SHP77 treated with DMSO at 0.1 percent for 48 hours (cell line): ENCODE measurements at regions not wholly inside any gene's neighbourhood (a gene's known extent, or its start where the extent isn't known, plus 50 kb on each side); places are given as distances from the start of the nearest gene placed in this dataset.

Experiments used
- DNase-seq: peaks from one replicate; lab custom pipeline; 2025; lab: John Stamatoyannopoulos, UW

DNA sequence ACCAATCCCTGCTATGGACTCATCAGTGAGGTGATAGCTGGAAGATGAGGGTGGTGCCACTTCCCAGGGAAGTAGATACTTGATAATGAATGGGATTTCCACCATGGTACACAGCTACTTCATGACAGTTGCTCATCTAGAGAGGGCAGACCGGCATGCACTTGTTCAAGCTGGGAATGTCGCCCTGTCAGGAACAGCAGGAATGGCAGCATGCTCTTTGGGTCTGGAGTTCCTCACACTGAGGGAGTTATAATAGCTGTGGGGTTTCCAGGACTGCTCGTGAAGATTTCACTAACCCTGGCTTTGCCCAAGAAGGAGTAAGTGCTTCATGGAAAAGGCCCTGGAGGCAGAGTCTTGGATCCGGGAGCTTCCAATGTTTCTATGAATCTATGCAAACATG lies 129.2 kb downstream of the PSMG1 start:
- DNase-seq = no peak

DNA sequence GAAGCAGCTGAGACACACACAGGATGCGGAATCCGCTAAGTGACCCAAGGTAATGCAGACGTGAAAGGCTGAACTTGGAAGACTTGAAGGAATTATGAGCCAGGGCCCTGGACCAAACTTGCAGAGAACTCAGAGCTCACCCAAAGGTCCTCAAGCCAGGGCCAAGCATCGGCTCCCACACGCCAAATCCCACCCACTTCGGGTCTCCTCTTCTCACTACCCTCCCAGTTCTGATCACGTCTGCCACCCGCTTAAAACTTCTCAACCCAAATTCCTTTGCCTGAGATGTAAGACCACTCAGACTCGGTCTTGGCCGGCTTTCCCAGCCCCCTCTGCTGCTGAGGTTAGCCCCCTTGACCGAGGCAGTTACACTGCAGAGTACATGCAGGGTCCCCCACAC lies 130.1 kb downstream of the PSMG1 start:
- no peak for DNase-seq

DNA sequence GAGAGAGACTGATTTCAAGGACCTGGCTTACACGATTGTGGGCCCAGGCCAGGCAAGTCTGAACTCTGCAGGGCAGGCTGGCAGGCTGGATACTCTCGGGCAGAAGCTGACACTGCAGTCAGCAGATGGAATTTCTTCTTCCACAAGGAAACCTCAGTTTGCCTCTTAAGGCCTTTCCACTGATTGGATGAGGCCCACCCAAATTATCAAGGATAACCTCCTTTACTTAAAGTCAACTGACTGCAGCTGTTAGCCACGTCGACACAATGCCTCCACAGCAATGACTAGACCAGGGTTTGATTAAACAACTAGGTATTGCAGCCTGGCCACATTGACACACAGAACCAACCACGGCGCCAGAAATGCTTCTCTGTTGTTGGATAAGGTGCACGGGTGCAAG lies 130.5 kb downstream of the PSMG1 start:
- no peak for DNase-seq

DNA sequence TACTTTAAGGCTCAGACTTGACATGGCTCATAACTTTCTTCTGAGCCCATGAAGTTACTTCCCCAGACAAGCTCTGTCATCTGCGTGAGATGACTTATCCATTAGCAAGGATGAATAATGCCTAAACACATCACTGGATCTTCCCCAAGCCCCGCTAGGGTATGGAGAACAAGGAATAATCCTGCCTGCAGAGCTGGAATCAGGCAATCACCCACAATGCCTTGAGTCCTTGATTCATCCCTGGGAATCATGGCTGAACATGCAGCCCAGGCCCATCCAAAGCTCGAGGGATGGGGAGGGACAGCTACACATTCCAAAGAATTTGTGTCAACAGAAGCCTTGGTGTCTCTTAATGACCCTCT lies 131.7 kb downstream of the PSMG1 start:
- DNase-seq = no peak

DNA sequence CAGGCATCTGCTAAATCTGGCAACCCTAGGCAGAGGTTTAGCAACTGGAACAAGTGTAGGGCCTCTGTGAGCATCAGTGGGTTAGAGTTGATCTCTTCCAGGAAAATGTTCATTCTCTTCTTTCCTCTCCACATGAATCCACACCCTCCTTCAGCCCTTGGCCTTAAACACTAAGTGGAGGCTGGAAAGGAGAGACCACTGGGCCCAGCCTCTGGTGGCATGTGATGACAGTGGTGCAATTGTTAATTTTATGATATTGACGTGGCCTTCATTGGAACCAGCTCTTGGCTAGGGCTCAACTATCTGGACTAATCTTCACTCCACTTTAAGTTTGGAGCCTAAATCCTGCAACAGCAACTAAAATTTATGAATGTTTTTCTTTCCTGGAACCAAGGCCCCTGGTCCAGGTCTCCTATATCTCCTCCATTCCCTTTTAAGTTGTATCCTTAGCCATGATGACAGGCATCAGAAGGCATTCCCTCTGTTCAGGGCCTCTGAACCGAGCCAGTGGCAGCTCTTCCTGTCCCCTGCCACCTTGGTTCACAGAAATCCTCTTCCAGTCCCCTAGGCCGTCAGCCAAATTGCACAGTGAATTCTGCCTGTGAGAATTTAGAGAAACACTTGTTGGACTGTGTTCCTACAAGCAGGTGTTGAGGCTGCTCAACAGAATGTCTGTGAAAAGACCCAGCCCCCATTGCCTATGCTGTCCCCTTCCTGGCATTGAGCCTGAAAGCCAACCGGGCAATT lies 132.2 kb downstream of the PSMG1 start:
- no peak for DNase-seq

DNA sequence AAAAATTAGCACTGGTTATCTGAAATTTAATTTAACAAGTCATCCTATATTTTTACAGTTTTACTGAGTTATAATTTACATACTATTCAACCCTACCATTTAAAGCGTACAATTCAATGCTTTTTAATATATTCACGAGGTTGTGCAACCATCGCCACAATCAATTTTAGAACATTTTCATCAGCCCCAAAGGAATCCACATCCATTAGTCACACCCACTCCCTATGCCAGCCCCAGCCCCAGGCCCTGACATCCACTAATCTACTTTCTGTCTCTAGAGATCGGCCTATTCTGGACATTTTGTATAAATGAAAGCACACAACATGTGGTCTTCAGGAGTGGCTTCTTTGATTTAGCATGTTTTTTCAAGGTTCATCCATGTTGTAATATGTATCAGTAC lies 134.7 kb downstream of the PSMG1 start:
- DNase-seq = no peak

DNA sequence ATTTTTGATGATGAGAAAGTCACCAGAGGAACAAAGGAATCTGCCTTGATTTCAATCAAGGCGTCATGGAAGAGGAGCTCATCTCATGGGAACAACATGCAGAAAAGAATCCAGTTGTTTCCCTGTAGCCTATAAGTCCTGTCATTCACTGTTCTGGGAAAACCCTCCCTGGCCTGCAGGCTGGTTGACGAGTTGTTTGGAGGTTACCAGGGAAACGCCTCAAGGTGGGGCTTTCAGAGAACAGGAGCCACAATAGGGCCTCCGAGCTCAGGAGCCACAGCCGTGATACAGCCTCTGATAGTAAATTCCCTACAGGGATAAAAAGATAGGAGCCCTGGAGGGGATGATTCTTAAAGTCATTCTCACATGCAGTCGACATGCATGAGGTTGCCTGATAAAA lies 135.2 kb downstream of the PSMG1 start:
- DNase-seq = no peak

DNA sequence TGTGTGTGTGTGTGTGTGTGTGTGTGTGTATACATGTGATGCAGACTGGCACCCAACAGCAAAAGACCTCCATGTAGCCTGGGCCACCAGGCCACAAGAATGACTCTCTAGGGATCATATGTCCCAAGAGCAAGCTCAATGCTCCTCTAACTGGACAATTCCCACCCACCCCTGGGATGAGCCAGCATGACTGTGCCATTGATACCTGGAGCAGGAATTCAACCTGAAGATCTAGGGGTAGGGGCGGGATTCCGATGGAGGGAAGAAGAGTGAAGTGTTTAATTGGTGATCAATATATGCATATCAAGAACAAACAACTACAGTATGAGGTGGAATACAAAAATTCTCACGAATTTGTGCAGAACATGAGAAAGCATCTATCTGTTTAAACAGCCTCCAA lies 136.2 kb downstream of the PSMG1 start:
- DNase-seq = no peak

DNA sequence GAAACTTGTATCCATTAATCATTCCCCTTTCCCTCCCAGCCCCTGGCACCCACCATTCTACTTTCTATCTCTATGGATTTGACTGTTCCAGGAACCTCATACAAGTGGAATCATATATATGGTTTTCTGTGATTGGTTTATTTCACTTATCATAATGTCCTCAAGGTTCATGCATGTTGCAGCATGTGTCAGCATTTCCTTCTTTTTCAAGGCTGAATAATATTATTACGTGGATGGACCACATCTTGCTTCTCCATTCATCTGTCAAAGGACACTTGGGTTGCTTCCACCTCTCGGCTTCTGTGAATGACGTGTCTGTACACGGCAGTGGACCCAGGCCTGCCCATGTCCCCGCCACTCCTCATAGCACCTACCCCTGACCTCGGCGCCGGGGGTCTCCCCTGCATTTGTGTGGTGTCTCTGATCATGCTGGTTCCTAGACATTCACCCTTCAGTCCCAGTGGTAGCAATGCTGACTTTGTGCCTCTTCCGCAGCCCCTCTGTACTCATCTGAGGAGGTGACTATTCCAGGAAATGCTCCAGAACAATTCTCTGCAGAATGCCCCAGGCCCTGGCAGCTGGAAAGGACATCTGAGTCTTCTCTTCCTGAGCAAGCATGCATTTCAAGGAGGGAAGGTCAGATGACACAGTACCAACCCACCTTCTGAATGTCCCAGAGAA lies 136.9 kb downstream of the PSMG1 start:
- DNase-seq = no peak

DNA sequence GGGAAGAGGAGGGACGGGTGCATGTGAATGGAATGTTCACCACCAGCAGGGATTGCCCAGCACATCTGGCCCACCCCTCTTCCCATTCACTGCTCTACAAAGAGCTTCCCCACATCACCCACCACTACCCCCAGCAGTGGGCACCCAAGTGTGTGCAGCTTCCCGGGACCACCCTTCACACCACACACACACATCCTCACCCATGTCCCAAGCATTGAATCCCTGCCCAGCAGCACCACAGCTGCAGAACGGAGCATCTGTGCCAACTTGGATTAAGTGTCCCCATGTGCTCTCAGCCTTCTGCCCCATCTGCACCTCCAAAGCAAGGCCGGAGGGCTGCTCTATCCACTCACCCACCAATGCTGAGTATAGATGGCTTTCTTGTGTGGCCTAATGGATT lies 141.4 kb downstream of the PSMG1 start:
- no peak for DNase-seq

DNA sequence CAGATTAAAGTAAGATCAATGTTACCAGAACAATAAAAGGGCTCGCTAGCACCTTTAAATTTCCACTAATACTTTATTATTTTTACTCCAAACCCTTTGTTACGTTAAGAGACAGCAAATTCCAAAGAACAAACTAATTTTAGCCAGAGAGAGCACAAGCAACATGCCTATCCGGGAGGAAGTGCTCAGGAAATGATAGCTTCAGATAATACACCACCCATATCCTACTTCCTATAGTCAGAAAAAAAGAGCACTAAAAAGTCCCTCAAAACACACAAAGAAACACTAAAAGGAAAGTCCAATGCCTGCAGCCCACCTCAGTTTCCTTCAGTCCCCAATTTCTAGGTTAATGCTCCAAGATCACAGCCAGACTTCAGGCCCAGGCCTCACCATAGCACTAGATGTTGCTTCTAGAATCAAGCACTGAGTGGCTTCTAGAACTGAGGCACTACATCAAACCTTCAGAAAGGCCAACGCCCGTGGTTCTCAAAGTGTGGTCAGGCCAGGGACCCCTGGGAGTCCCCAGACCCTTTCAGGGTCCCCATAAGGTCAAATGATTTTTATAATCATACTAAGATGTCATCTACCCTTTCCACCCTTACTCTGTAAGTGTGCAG lies 142.6 kb downstream of the PSMG1 start:
- DNase-seq = no peak

DNA sequence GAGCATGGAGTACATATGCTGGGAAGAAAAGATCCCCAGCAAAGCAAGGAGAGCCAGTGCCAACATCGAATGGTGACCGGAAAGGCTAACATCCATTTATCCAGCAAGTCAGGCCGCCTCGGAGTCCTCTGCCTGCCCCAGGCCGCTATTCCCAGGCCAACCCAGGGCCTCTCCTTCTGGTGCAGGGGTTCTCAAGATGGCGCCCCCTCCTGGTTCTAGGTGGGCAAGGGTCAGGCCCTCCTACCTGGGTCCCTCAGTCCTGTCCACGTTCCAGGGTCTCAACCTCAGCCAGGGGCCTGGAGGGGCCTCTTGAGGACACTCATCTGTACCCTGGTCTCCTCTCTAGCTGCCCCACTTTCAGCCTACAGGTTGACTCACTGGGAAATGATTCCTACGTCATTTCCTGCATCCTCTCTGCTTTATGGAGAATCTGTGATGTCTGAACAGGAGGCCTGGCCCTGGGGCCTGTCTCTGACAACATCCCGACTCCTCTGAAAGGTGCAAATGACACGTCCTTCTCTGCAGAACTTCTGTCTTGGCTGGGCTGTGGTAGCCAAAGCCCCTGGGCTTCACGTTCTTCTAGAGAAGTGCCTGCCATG lies 145.3 kb downstream of the PSMG1 start:
- no peak for DNase-seq

DNA sequence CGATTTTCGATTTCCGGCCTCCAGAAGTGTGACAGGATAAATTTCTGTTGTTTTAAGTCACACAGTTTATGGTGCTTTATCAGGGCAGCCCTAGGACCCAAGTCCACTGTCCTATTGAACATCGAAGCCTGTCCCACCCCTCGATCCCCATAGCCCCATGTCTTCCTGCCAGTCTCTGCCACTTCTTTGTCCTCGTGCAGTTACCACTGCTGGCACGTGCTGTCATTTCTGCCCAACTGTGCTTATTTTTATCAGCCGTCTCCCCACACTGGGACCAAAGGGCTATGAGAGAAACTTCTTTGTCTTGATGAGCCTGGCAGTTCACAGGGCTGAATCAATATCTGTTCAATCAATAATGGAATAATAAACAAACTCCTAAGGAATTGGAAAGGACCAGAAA lies 146.7 kb downstream of the PSMG1 start:
- DNase-seq = no peak

DNA sequence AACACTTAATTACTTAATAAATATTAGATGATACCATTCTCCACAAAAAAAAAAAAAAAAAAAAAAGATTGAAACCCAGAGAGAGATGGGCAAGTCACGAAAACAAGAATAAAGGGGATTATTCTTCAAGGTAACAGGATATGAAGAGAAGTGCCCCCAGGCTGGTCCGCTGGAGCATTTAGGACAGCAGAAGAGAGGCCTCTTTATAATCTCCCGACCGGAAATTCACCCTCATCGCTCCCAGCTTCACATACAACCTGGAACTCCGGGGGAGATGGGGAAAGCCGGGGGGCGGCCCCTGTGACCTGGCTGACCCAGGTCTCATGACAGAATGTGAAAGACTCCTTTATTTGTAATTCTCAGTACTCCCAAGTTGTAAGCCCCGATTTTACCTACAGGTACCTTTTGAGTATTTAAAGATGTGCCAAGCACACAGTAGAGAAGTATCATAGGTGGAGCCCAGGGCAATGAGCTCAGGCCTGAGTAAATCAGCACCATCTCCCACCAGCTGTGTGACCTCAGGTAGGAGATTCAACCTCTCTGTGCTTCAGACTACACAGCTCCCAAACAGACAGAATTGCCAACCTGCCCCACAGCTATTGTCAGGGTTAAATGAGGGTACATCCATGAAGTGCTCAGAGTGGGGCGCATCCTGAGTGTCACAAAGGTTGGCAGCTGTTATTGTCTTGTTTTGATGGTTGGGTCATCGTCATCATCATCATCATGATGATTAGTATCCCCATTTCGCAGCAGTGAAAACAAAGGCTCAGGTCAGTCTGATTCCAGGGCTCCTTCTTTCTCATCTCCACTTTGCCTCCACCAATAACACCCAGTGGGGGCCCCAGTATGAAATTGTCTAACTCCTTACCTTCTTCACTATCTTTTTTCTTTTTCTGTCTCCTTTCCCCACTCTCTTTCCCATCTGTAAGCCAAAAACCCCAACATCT lies 148.4 kb downstream of the PSMG1 start:
- no peak for DNase-seq

DNA sequence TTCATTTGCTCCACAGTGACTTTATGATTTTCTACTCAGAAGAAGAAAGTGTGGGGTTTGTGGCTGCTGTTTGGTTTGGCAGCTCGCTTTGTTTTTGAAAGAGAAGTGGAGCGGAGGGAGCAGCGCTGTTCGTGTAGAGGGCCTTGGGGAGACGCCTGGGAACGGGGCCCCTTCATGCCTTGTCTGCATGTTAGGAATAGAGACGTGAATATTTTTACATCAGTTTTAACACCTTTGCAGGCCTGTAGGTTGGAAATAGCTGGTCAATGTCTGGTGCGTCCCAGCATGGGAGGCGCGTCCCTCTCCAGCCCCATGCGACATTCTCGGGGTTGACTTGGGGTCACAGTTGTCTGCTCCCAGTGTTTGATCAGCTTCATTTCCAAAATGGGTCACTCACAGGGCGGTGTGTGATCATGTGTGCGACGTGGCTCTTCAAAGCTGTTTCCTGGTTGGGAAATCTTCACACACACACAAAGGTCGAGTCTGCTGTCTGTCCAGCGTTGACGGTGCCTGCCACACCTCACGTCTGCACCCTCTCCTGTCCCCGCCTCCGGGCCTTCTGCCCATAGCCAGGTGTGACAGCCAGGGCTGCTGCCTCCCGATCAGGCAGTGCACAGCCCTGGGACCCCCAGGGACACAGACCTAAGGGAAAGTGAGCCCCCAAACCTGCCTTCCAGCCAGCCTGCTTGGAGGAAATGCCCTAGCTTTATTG lies 149.2 kb downstream of the PSMG1 start:
- DNase-seq = peak; percentile 27

DNA sequence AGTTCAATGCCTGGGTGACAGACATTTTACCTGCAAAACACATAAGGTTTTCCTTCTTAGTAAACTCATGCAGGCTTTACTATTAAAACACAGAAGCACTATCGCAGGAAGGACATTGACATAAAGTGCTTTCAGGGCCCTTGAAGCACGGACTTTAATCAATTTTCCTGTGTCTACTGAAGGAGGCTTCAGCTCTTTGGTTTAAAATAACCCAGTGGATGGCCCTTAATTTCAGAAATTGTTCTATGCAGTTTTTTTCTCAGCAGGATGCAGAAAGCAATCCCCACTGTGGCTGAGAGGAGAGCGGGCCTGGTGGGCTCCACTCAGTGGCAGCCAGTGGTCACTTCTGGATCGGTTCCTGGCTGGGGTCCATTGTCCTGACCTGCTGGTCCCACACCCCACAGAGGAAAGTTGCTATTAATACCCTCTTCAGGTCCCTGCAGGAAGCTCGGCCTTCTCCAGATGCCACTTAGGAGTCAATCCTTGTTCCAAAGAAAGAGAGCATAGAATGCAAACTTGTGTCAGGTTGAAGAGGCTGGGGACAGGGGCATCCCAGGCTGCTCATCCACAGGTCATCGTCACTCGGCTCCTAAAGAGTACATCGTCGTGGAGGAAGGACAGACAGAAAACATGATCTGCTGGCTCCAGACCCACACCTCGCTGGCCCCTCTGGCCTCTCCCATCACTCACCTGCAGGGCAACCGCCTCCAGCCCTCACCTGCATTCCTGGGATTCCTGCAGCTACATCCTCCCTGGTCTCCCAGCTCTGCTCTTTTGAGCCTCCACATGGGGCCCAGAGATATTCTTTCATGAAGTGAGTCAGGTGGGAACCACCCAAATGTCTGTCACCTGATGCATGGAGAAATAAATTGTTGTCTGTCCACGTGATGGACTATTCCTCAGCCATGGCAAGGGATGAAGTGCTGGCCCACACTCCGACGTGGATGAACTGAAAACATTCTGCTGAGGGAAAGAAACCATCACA lies 153.1 kb downstream of the PSMG1 start:
- no peak for DNase-seq

DNA sequence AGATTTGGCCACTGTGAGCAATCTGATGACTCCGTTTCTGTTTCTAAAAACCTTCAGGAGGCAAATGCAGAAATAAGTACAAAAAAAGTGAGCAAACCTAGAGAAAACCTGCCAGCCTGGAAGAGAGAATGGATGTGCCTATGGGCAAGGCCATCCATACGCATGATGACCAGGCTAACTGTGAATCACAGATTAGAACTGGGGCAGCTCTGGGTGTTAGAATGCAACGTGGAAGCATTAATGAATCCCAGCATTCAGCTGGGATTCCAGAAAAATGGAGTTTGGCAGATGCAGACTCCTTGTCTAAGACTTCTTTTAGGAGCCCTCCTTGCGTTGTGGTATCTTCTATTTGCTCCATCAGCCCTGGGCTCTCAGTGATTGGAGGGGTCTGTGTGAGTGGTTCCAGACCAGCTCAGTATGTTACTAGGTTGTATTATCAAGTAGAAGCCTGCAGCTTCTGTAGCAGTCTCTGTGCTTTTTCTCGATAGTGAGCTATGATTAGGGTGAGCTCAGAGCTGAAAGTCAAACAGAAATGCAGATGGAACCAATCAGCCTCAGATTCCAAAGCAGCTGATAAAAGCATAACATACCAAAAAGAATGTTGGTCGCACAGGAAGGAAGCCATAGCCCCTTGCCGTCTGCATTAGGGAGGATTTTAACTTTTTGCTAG lies 154.0 kb downstream of the PSMG1 start:
- DNase-seq = no peak

DNA sequence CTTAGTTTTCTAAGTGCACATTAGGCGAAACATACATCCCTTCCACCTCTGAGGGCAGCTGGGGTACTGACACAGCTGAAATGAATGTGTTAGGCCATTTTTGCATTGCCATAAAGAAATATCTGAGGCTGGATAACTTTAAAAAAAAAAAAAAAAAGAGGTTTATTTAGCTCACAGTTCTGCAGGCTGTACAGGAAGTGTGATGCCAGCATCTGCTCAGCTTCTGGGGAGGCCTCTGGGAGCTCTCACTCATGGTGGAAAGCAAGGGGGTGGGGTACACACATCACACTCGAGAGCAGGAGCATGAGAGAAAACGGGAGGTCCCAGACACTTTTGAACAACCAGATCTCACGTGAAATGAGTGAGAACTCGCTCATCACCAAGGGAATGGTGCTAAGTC lies 158.1 kb downstream of the PSMG1 start:
- no peak for DNase-seq

DNA sequence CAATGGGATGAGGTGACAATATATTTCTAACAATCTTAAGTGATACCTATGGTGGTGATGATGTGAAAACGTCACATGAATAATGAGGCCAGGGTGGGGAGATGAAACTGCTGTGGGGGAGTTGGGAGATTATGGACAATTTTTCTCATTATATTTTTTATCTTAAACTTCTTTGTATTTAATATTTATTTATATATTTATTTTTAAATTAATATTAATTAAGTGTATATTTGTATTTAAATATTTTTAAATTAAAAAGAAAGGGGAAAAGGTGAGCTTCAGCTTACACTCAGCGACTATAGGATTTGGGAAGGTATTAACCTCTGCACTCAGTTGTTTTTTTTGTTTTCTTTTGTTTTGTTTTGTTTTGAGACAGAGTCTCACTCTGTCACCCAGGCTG lies 158.7 kb downstream of the PSMG1 start:
- no peak for DNase-seq
